Small intestine (tissue), 7 donors: ENCODE measurements at regions not wholly inside any gene's neighbourhood (a gene's known extent, or its start where the extent isn't known, plus 50 kb on each side); places are given as distances from the start of the nearest gene placed in this dataset.

Experiments
- DNase-seq, 2 donors: peaks; one replicate each; pipeline versions ENCODE4 v3.0.0 to v3.0.0-alpha.2; 2013
- FAIRE-seq: peaks from 2 replicates; lab custom pipeline; 2012; peaks lifted over from hg19 to GRCh38; lab: Jason Lieb, UNC
- H3K27ac ChIP-seq, 3 donors: one replicate each; pipeline ENCODE4 v1.5.1; 2013; ENCODE audit warnings: low read length in 2 of 3, mild to moderate bottlenecking in 2 of 3, control low read depth in 1 of 3, inconsistent platforms in 1 of 3, low read depth in 1 of 3, moderate library complexity in 1 of 3
- H3K27me3 ChIP-seq, 3 donors: one replicate each; pipeline ENCODE4 v1.6.1; 2013; ENCODE audit warnings: low read length in 3 of 3, inconsistent platforms in 1 of 3; ENCODE audit not compliant: control insufficient read depth in 3 of 3, insufficient read depth in 3 of 3
- H3K36me3 ChIP-seq, 3 donors: one replicate each; pipeline ENCODE4 v1.6.1; 2013; ENCODE audit warnings: low read length in 3 of 3, inconsistent platforms in 1 of 3, low read depth in 1 of 3, mild to moderate bottlenecking in 1 of 3, moderate library complexity in 1 of 3; ENCODE audit not compliant: control insufficient read depth in 3 of 3, insufficient read depth in 2 of 3
- H3K4me1 ChIP-seq, 3 donors: one replicate each; pipeline ENCODE4 v1.6.1; 2013; ENCODE audit warnings: low read length in 2 of 3, inconsistent platforms in 1 of 3, low read depth in 1 of 3, mild to moderate bottlenecking in 1 of 3, moderate library complexity in 1 of 3; ENCODE audit not compliant: control insufficient read depth in 3 of 3, insufficient read depth in 2 of 3
- H3K4me3 ChIP-seq, 3 donors: one replicate each; pipeline ENCODE4 v1.5.1; 2013; ENCODE audit warnings: low read length in 3 of 3, control low read depth in 1 of 3, inconsistent platforms in 1 of 3, low read depth in 1 of 3, mild to moderate bottlenecking in 1 of 3, moderate library complexity in 1 of 3
- H3K9me3 ChIP-seq, 2 donors: one replicate each; pipeline ENCODE4 v1.6.1; 2013; ENCODE audit warnings: low read depth in 1 of 2, low read length in 1 of 2; ENCODE audit not compliant: control insufficient read depth in 2 of 2, insufficient read depth in 1 of 2
- WGBS, 3 donors: extraction: QIAGEN DNeasy Blood & Tissue Kit; methylation state at CpG; one replicate each; pipeline ENCODE4 v1.1.7; 2013; 5-methylcytosine and 5-hydroxymethylcytosine counted together
- donor health status: healthy with polysubstance abuse.
- donor health status: control.
- donor health status: control.
- donor health status: Bipolar disorder and iron deficiency.
- donor health status: healthy.

GRCh38 chr3:76683256-76683655, 356.6 kb upstream of the ROBO2 start:
- no peaks in the 10 kb centered on the region for H3K36me3 ChIP-seq
- H3K27ac ChIP-seq, result no peak overlapping the region
- no peak overlapping the region for H3K4me3 ChIP-seq
- WGBS, 3 donors, result 81% methylated on average over 3 of the region's 3 CpGs
- FAIRE-seq, result no peak
- no peak for DNase-seq
- H3K9me3 ChIP-seq, result no peaks in the 10 kb centered on the region
- no peaks in the 10 kb centered on the region for H3K27me3 ChIP-seq
- peaks cover 0 to 3% (median 0%) of the 10 kb centered on the region in 3 donors for H3K4me1 ChIP-seq

GRCh38 chr3:76684946-76685345, 355.0 kb upstream of the ROBO2 start:
- Histone ChIP-seq H3K27me3 (no peaks in the 10 kb centered on the region), H3K9me3 (no peaks in the 10 kb centered on the region), H3K4me1 (peaks cover 0 to 3% (median 0%) of the 10 kb centered on the region in 3 donors), H3K36me3 (no peaks in the 10 kb centered on the region), H3K4me3 (no peak overlapping the region), H3K27ac (no peak overlapping the region)
- WGBS, 3 donors, result 70 to 85% (median 77%) methylated on average over 2 of the region's 2 CpGs
- FAIRE-seq (no peak), DNase-seq (no peak)

- no peaks in the 10 kb centered on the region for H3K27me3 ChIP-seq
- H3K36me3 ChIP-seq, result no peaks in the 10 kb centered on the region
- H3K9me3 ChIP-seq, result peaks cover 0 to 4% of the 10 kb centered on the region in 2 donors
- peaks cover 0 to 3% (median 0%) of the 10 kb centered on the region in 3 donors for H3K4me1 ChIP-seq
- H3K27ac ChIP-seq, result no peak overlapping the region
- FAIRE-seq, result no peak
- no peak overlapping the region for H3K4me3 ChIP-seq
- 16 to 37% (median 35%) methylated on average over 5 of the region's 5 CpGs for WGBS, 3 donors
- DNase-seq, result peak; percentile 8 to 61
Measured at GRCh38 chr3:76685858-76686257, 354.0 kb upstream of the ROBO2 start.

GRCh38 chr3:76687019-76687418, 352.9 kb upstream of the ROBO2 start:
- DNase-seq (no peak), FAIRE-seq (no peak)
- Histone ChIP-seq H3K27me3 (no peaks in the 10 kb centered on the region), H3K4me1 (peaks cover 0 to 3% (median 0%) of the 10 kb centered on the region in 3 donors), H3K27ac (no peak overlapping the region), H3K36me3 (no peaks in the 10 kb centered on the region), H3K4me3 (no peak overlapping the region), H3K9me3 (peaks cover 0 to 7% of the 10 kb centered on the region in 2 donors)
- WGBS, 3 donors, result 94 to 95% (median 95%) methylated on average over 3 of the region's 3 CpGs

- FAIRE-seq, result no peak
- 39 to 64% (median 52%) methylated on average over 5 of the region's 5 CpGs for WGBS, 3 donors
Measured at GRCh38 chr3:76694063-76694462, 345.8 kb upstream of the ROBO2 start.

GRCh38 chr3:76698136-76698706, 341.7 kb upstream of the ROBO2 start:
- DNase-seq, result peak in 1 of 2 donors; percentile 19
- H3K36me3 ChIP-seq, result no peaks in the 10 kb centered on the region

More at GRCh38 chr3:76694063-76694462, 345.8 kb upstream of the ROBO2 start:
- Histone ChIP-seq H3K27me3 (no peaks in the 10 kb centered on the region), H3K9me3 (peaks cover 0 to 7% of the 10 kb centered on the region in 2 donors), H3K36me3 (no peaks in the 10 kb centered on the region), H3K4me1 (peaks cover 0 to 3% (median 0%) of the 10 kb centered on the region in 3 donors), H3K27ac (no peak overlapping the region), H3K4me3 (no peak overlapping the region)
- no peak for DNase-seq

DNA sequence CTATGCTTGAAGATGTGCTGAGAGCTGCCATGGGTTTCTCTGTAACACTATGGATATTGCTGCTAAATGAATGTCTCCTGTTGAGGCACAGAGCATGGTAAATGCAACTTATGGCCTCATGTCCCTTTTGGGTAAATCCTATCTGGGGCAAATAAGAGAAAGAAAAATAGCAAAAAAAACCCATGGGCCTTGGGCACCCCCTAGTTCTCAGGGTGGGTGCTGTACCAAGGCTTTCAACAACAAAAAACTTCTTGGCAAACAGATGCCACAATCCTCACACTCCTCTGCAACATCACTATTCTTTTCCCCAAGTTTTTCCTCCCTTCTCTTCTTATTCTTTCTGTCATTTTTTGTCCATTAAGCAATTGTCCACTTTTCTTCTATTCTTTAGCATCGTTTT, 340.1 kb upstream of the ROBO2 start:
- FAIRE-seq (no peak), DNase-seq (no peak)
- H3K27ac ChIP-seq, result no peak overlapping the region
- no peaks in the 10 kb centered on the region for H3K9me3 ChIP-seq
- H3K36me3 ChIP-seq, result no peaks in the 10 kb centered on the region
- 57 to 63% (median 62%) methylated on average over 1 of the region's 1 CpG for WGBS, 3 donors
- no peak overlapping the region for H3K4me3 ChIP-seq
- H3K4me1 ChIP-seq, result peaks cover 0 to 3% (median 0%) of the 10 kb centered on the region in 3 donors
- H3K27me3 ChIP-seq, result no peaks in the 10 kb centered on the region

More at GRCh38 chr3:76698136-76698706, 341.7 kb upstream of the ROBO2 start:
- no peak for FAIRE-seq
- 27 to 43% (median 41%) methylated on average over 7 of the region's 7 CpGs for WGBS, 3 donors
- Histone ChIP-seq H3K4me1 (peaks cover 0 to 3% (median 0%) of the 10 kb centered on the region in 3 donors), H3K4me3 (no peak overlapping the region), H3K9me3 (no peaks in the 10 kb centered on the region), H3K27ac (no peak overlapping the region), H3K27me3 (no peaks in the 10 kb centered on the region)

GRCh38 chr3:76700323-76700722, 339.6 kb upstream of the ROBO2 start:
- H3K4me1 ChIP-seq, result peaks cover 0 to 3% (median 0%) of the 10 kb centered on the region in 3 donors
- no peaks in the 10 kb centered on the region for H3K36me3 ChIP-seq
- no peaks in the 10 kb centered on the region for H3K27me3 ChIP-seq
- FAIRE-seq, result no peak
- WGBS, 3 donors, result 78 to 82% (median 78%) methylated on average over 3 of the region's 3 CpGs
- no peak overlapping the region for H3K27ac ChIP-seq
- no peak overlapping the region for H3K4me3 ChIP-seq
- no peak for DNase-seq
- no peaks in the 10 kb centered on the region for H3K9me3 ChIP-seq

GRCh38 chr3:76702676-76703075, 337.2 kb upstream of the ROBO2 start:
- no peak overlapping the region for H3K4me3 ChIP-seq
- no peaks in the 10 kb centered on the region for H3K36me3 ChIP-seq
- DNase-seq (no peak), FAIRE-seq (no peak)
- H3K27ac ChIP-seq, result no peak overlapping the region
- no peaks in the 10 kb centered on the region for H3K9me3 ChIP-seq
- peaks cover 0 to 3% (median 0%) of the 10 kb centered on the region in 3 donors for H3K4me1 ChIP-seq
- no peaks in the 10 kb centered on the region for H3K27me3 ChIP-seq
- 72 to 87% (median 82%) methylated on average over 3 of the region's 3 CpGs for WGBS, 3 donors
